Trophoblast cell (in vitro differentiated cells and primary cell): ENCODE measurements at regions not wholly inside any gene's neighbourhood (a gene's known extent, or its start where the extent isn't known, plus 50 kb on each side); places are given as distances from the start of the nearest gene placed in this dataset.
A peak's percentile ranks its signal among the peaks of the same experiment; 100 is the strongest.

Experiments used
- DNase-seq, 2 donors: peaks; one replicate each; pipeline ENCODE4 v3.0.0-alpha.2; 2016
- H2AFZ ChIP-seq: 2 replicates; pipeline ENCODE4 v1.6.1; 2013; ENCODE audit warnings: low read length, moderate library complexity, mild to moderate bottlenecking; ENCODE audit not compliant: insufficient read depth, poor library complexity
- H2AK5ac ChIP-seq: 2 replicates; pipeline ENCODE4 v1.6.1; 2013; ENCODE audit warnings: mild to moderate bottlenecking, low read length
- H2BK120ac ChIP-seq: 2 replicates; pipeline ENCODE4 v1.6.1; 2013; ENCODE audit warnings: low read length, mild to moderate bottlenecking, moderate library complexity; ENCODE audit not compliant: insufficient read depth, poor library complexity
- H2BK12ac ChIP-seq: 2 replicates; pipeline ENCODE4 v1.6.1; 2013; ENCODE audit warnings: mild to moderate bottlenecking, low read length, moderate library complexity
- H2BK5ac ChIP-seq: 2 replicates; pipeline ENCODE4 v1.6.1; 2013; ENCODE audit warnings: low read length, low read depth, moderate library complexity, mild to moderate bottlenecking; ENCODE audit not compliant: poor library complexity
- H3K14ac ChIP-seq: 2 replicates; pipeline ENCODE4 v1.6.1; 2013; ENCODE audit warnings: mild to moderate bottlenecking, low read length
- H3K18ac ChIP-seq: 2 replicates; pipeline ENCODE4 v1.6.1; 2013; ENCODE audit warnings: mild to moderate bottlenecking, low read length
- H3K23ac ChIP-seq: 2 replicates; pipeline ENCODE4 v1.6.1; 2013; ENCODE audit warnings: low read length
- H3K27ac ChIP-seq: 2 replicates; pipeline ENCODE4 v1.5.1; 2013; ENCODE audit warnings: low read depth, mild to moderate bottlenecking, inconsistent platforms, low read length, moderate library complexity
- H3K27me3 ChIP-seq: 2 replicates; pipeline ENCODE4 v1.6.1; 2013; ENCODE audit warnings: inconsistent platforms, mild to moderate bottlenecking, low read length, moderate library complexity; ENCODE audit not compliant: insufficient read depth
- H3K36me3 ChIP-seq, 2 experiments: 1 replicate in 1 of 2; 2 replicates in 1 of 2; pipeline ENCODE4 v1.6.1; 2013; ENCODE audit warnings: low read length in 2 of 2, mild to moderate bottlenecking in 2 of 2, moderate library complexity in 1 of 2; ENCODE audit not compliant: insufficient read depth in 2 of 2, control insufficient read depth in 1 of 2
- H3K4ac ChIP-seq: 2 replicates; pipeline ENCODE4 v1.6.1; 2013; ENCODE audit warnings: low read depth, mild to moderate bottlenecking, low read length, moderate library complexity
- H3K4me1 ChIP-seq, 2 experiments: 1 replicate in 1 of 2; 2 replicates in 1 of 2; pipeline ENCODE4 v1.6.1; 2013; ENCODE audit warnings: low read length in 2 of 2, mild to moderate bottlenecking in 2 of 2, moderate library complexity in 1 of 2; ENCODE audit not compliant: insufficient read depth in 2 of 2, control insufficient read depth in 1 of 2
- H3K4me2 ChIP-seq: 2 replicates; pipeline ENCODE4 v1.6.1; 2013; ENCODE audit warnings: inconsistent platforms, mild to moderate bottlenecking, low read length, moderate library complexity
- H3K4me3 ChIP-seq: 2 replicates; pipeline ENCODE4 v1.5.1; 2013; ENCODE audit warnings: mild to moderate bottlenecking, low read depth, low read length, inconsistent platforms
- H3K79me1 ChIP-seq: one replicate; pipeline ENCODE4 v1.6.1; 2013; ENCODE audit warnings: low read length
- H3K79me2 ChIP-seq: 2 replicates; pipeline ENCODE4 v1.6.1; 2013; ENCODE audit warnings: low read length, mild to moderate bottlenecking; ENCODE audit not compliant: control insufficient read depth, insufficient read depth, poor library complexity
- H3K9ac ChIP-seq: 2 replicates; pipeline ENCODE4 v1.6.1; 2013; ENCODE audit warnings: mild to moderate bottlenecking, low read length
- H3K9me3 ChIP-seq: 2 replicates; pipeline ENCODE4 v1.6.1; 2013; ENCODE audit warnings: low read depth, mild to moderate bottlenecking, control low read depth, inconsistent platforms, low read length; ENCODE audit not compliant: insufficient read depth
- H4K12ac ChIP-seq: 2 replicates; pipeline ENCODE4 v1.6.1; 2013; ENCODE audit warnings: low read depth, mild to moderate bottlenecking, low read length, moderate library complexity
- H4K8ac ChIP-seq: 2 replicates; pipeline ENCODE4 v1.6.1; 2013; ENCODE audit warnings: low read depth, mild to moderate bottlenecking, low read length, moderate library complexity
- H4K91ac ChIP-seq: one replicate; pipeline ENCODE4 v1.6.1; 2013; ENCODE audit warnings: low read depth, mild to moderate bottlenecking, low read length, moderate library complexity
- WGBS: extraction: QIAGEN DNeasy Blood & Tissue Kit; methylation state at CpG from one replicate; pipeline ENCODE4 v1.1.7; 2013; ENCODE audit warnings: missing lambda C conversion rate; ENCODE audit not compliant: insufficient read length, insufficient coverage; ENCODE audit errors: extremely low coverage; 5-methylcytosine and 5-hydroxymethylcytosine counted together

- H3K4me2 ChIP-seq: no peak overlapping the region
- H2AK5ac ChIP-seq: no peak overlapping the region
- H3K27me3 ChIP-seq: no peaks in the 10 kb centered on the region
- H3K14ac ChIP-seq: no peak overlapping the region
- no peak overlapping the region for H3K18ac ChIP-seq
- no peak overlapping the region for H3K27ac ChIP-seq
- no peak for DNase-seq
- H4K91ac ChIP-seq: no peak overlapping the region
- no peak overlapping the region for H4K12ac ChIP-seq
- WGBS: no CpG with 5 or more reads among the region's 3 CpGs
- H3K9ac ChIP-seq: no peak overlapping the region
- H3K4me1 ChIP-seq: no peaks in the 10 kb centered on the region
- no peak overlapping the region for H3K4me3 ChIP-seq
- no peak overlapping the region for H2AFZ ChIP-seq
- no peaks in the 10 kb centered on the region for H3K79me2 ChIP-seq
- H4K8ac ChIP-seq: no peak overlapping the region
- H2BK5ac ChIP-seq: no peak overlapping the region
- H3K79me1 ChIP-seq: no peaks in the 10 kb centered on the region
- H3K36me3 ChIP-seq: no peaks in the 10 kb centered on the region
- H3K4ac ChIP-seq: no peak overlapping the region
- no peak overlapping the region for H2BK120ac ChIP-seq
- no peak overlapping the region for H3K23ac ChIP-seq
- H3K9me3 ChIP-seq: no peaks in the 10 kb centered on the region
- H2BK12ac ChIP-seq: no peak overlapping the region
These were observed 1057.2 kb upstream of the EDIL3 start for GRCh38 chr5:85441853-85442252.

DNA sequence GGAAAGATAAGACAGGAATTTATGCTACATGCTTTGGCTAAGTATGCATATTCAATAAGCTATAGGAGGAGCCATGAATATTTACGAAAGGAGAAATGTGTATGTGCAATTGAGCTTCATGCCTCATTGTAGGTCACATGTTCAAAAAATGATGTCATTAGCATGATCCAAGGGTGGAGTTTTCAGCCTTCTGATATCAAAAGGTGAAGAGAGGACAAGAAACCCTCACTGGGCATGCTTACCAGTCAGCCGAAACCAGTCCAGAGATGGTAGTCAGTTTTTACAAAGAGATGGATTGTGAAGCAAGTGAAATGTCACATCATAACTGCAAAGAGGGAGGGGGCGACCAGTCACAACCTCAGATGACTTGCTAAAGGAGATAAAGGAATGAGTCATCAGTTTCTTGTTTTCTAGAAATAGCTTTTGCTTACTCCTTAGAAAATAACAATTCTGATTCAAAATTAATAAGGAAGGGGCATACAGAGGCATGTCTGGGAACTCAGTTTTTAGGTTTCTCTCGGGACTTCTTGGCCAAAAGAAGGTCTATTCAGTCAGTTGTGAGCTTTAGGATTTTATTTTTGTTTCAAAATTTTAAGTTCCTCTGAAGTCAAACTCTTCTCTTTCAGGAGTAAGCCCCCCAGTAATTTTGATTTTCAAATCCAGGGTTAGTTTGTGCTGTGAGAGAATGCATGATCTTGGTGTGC is 1067.8 kb upstream of the EDIL3 start:
- no peak overlapping the region for H3K4me3 ChIP-seq
- no peak overlapping the region for H4K91ac ChIP-seq
- H3K79me1 ChIP-seq: no peaks in the 10 kb centered on the region
- WGBS: no CpG with 5 or more reads among the region's 4 CpGs
- DNase-seq: peak in 1 of 2 donors; percentile 1
- H4K8ac ChIP-seq: no peak overlapping the region
- H3K27me3 ChIP-seq: no peaks in the 10 kb centered on the region
- no peaks in the 10 kb centered on the region for H3K9me3 ChIP-seq
- no peak overlapping the region for H2AFZ ChIP-seq
- no peak overlapping the region for H2BK5ac ChIP-seq
- no peaks in the 10 kb centered on the region for H3K4me1 ChIP-seq
- H3K36me3 ChIP-seq: no peaks in the 10 kb centered on the region
- no peak overlapping the region for H2BK120ac ChIP-seq
- no peak overlapping the region for H3K14ac ChIP-seq
- H3K27ac ChIP-seq: no peak overlapping the region
- H3K18ac ChIP-seq: no peak overlapping the region
- H4K12ac ChIP-seq: no peak overlapping the region
- H3K9ac ChIP-seq: no peak overlapping the region
- H3K23ac ChIP-seq: no peak overlapping the region
- H3K79me2 ChIP-seq: no peaks in the 10 kb centered on the region
- H2AK5ac ChIP-seq: no peak overlapping the region
- no peak overlapping the region for H2BK12ac ChIP-seq
- H3K4me2 ChIP-seq: no peak overlapping the region
- H3K4ac ChIP-seq: no peak overlapping the region

GRCh38 chr5:85453026-85453349 is 1068.3 kb upstream of the EDIL3 start:
- Histone ChIP-seq H3K14ac (no peak overlapping the region), H3K4me3 (no peak overlapping the region), H3K79me2 (no peaks in the 10 kb centered on the region), H3K23ac (no peak overlapping the region), H3K18ac (no peak overlapping the region), H3K36me3 (no peaks in the 10 kb centered on the region), H4K12ac (no peak overlapping the region), H2AFZ (no peak overlapping the region), H4K91ac (no peak overlapping the region), H3K9ac (no peak overlapping the region), H3K4ac (no peak overlapping the region), H2BK120ac (no peak overlapping the region), H3K4me1 (no peaks in the 10 kb centered on the region), H3K9me3 (no peaks in the 10 kb centered on the region), H2AK5ac (no peak overlapping the region), H2BK5ac (no peak overlapping the region), H2BK12ac (no peak overlapping the region), H3K27me3 (no peaks in the 10 kb centered on the region), H3K4me2 (no peak overlapping the region), H3K79me1 (no peaks in the 10 kb centered on the region), H3K27ac (no peak overlapping the region), H4K8ac (no peak overlapping the region)
- DNase-seq: peak in 1 of 2 donors; percentile 21

DNA sequence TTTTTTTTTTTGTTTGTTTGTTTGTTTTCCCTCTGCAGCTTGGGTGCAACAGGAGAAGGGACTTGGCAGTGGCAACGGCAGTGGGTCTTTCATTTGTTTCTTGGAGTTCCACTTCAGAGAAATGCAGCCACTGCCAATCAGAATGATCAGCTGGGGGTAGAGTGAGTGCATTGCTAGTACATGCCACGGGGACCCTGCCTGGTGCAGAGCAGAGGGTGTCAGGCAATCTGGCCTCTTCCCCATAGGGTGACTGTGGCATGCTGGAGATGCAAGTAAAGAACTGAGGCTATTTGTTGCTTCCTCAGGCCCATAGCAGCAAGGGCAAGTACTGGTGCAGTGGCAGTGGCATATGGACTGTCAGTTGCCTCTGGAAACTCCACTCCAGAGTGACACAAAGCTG is 1073.6 kb upstream of the EDIL3 start:
- no CpG with 5 or more reads among the region's 2 CpGs for WGBS
- no peak for DNase-seq
- Histone ChIP-seq H3K79me2 (no peaks in the 10 kb centered on the region), H3K9me3 (peaks cover 5% of the 10 kb centered on the region), H2AFZ (no peak overlapping the region), H3K9ac (no peak overlapping the region), H4K12ac (no peak overlapping the region), H3K27ac (no peak overlapping the region), H3K18ac (no peak overlapping the region), H4K91ac (no peak overlapping the region), H3K79me1 (no peaks in the 10 kb centered on the region), H2BK5ac (no peak overlapping the region), H2BK12ac (no peak overlapping the region), H2BK120ac (no peak overlapping the region), H3K23ac (no peak overlapping the region), H3K4me2 (no peak overlapping the region), H4K8ac (no peak overlapping the region), H3K4ac (no peak overlapping the region), H3K27me3 (no peaks in the 10 kb centered on the region), H3K14ac (no peak overlapping the region), H3K4me1 (no peaks in the 10 kb centered on the region), H3K36me3 (no peaks in the 10 kb centered on the region), H3K4me3 (no peak overlapping the region), H2AK5ac (no peak overlapping the region)
